ENCODE measurements at regions not wholly inside any gene's neighbourhood (a gene's known extent, or its start where the extent isn't known, plus 50 kb on each side); places are given as distances from the start of the nearest gene placed in this dataset.

DNA sequence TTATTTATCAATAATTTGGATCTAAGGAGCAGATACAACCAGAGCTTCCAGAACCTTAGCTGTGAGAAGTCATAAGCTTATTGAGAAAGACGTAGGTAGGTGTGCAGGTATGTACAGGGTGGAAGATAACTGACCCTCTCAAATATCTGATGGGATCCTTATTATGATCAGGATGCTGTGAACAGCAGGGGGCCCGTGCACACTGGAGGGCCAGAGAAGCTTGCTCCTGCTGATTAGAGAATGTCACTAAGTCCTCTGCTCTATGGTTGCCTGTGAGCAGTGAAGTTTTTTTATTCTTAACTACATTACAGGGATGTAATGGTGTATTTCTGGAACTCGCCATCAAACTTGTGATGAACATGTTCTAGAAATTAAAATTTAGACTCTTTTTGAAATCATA is 108.9 kb upstream of the POU5F2 start:
- H3K79me2 ChIP-seq (ENCODE audit: control insufficient read depth, insufficient read depth, low read length) = no peaks in the 10 kb centered on the region
- no peak overlapping the region for H3K4me3 ChIP-seq
- no peaks in the 10 kb centered on the region for H4K20me1 ChIP-seq (ENCODE audit: control insufficient read depth, insufficient read depth)
- FAIRE-seq = no peak
- in situ Hi-C loops (cut with MboI) = no loop called here
- no TSS peak for BruUV-seq (replicated peaks)
- CTCF ChIA-PET = no interaction called here
- no peak overlapping the region for H2AFZ ChIP-seq (ENCODE audit: control insufficient read depth, low read depth, low read length)
- intact Hi-C loops (cut with micrococcal nuclease; ENCODE audit: unreplicated experiment) = no loop called here
- no peak overlapping the region for H3K4me2 ChIP-seq (ENCODE audit: control insufficient read depth, insufficient read depth)
- H3K9ac ChIP-seq (ENCODE audit: control insufficient read depth, insufficient read depth, low read length) = no peak overlapping the region
- H3K27ac ChIP-seq (ENCODE audit: control insufficient read depth, insufficient read depth) = no peak overlapping the region
- POLR2A ChIA-PET = no interaction called here
- RAD21 ChIA-PET (ENCODE audit: unreplicated experiment) = no interaction called here
- SMC1A ChIA-PET (ENCODE audit: uncharacterized antibody, unreplicated experiment) = interaction anchor here (1.5 kb wide), 1 partner anchor 28 kb away, joined by 3 read pairs; no protein-coding TSS in a partner anchor
- ATAC-seq = no peak
- H3K27me3 ChIP-seq (replicated peaks in 1 of 2; ENCODE audit: control insufficient read depth in 2 of 2, insufficient read depth in 2 of 2, low read length in 1 of 2) = no peaks in the 10 kb centered on the region
- 88% methylated on average over 3 of the region's 3 CpGs for WGBS (ENCODE audit: insufficient coverage, insufficient replicate concordance, low lambda C conversion rate, missing lambda C conversion rate)
- H3K9me3 ChIP-seq (replicated peaks; ENCODE audit: control insufficient read depth, insufficient read depth, low read length) = no peaks in the 10 kb centered on the region
- no peaks in the 10 kb centered on the region for H3K4me1 ChIP-seq (ENCODE audit: control insufficient read depth, insufficient read depth, low read length)
- TF ChIP-seq POU2F2 (IDR thresholded peaks at IDR 0.05; ENCODE audit: borderline replicate concordance, low read depth, low read length) = no peak
- TF ChIP-seq GATAD2B (conservative IDR thresholded peaks at IDR 0.05; ENCODE audit: low read depth) = no peak
- TF ChIP-seq ZZZ3 (IDR thresholded peaks at IDR 0.05; ENCODE audit: control insufficient read depth, insufficient read length, low read depth) = no peak
- no peak for TF ChIP-seq KDM1A (IDR thresholded peaks at IDR 0.05; ENCODE audit: borderline replicate concordance)
- no peaks in the 10 kb centered on the region for H3K36me3 ChIP-seq (ENCODE audit: control insufficient read depth in 2 of 2, insufficient read depth in 2 of 2, low read length in 1 of 2)
- DNase-seq (ENCODE audit: low read depth, low spot score) = no peak

- POLR2A ChIA-PET = no interaction called here
- 100% methylated on average over 2 of the region's 2 CpGs for WGBS (ENCODE audit: insufficient coverage, insufficient replicate concordance, low lambda C conversion rate, missing lambda C conversion rate)
- SMC1A ChIA-PET (ENCODE audit: uncharacterized antibody, unreplicated experiment) = interaction anchor here (0.7 kb wide), 1 partner anchor 1880 kb away, joined by 3 read pairs; no protein-coding TSS in a partner anchor
- no peak overlapping the region for H2AFZ ChIP-seq (ENCODE audit: control insufficient read depth, low read depth, low read length)
- DNase-seq (ENCODE audit: low read depth, low spot score) (no peak), FAIRE-seq (no peak), ATAC-seq (no peak)
- no peaks in the 10 kb centered on the region for H3K36me3 ChIP-seq (ENCODE audit: control insufficient read depth in 2 of 2, insufficient read depth in 2 of 2, low read length in 1 of 2)
- no peak overlapping the region for H3K27ac ChIP-seq (ENCODE audit: control insufficient read depth, insufficient read depth)
- CTCF ChIA-PET = interaction anchor here (1.1 to 2.0 kb wide), 2 partner anchors 22 to 126 kb away, joined by 3 to 5 read pairs; no protein-coding TSS in a partner anchor
- no peaks in the 10 kb centered on the region for H3K4me1 ChIP-seq (ENCODE audit: control insufficient read depth, insufficient read depth, low read length)
- intact Hi-C loops (cut with micrococcal nuclease; ENCODE audit: unreplicated experiment) (no loop called here), in situ Hi-C loops (cut with MboI) (no loop called here)
- no peaks in the 10 kb centered on the region for H4K20me1 ChIP-seq (ENCODE audit: control insufficient read depth, insufficient read depth)
- H3K9me3 ChIP-seq (replicated peaks; ENCODE audit: control insufficient read depth, insufficient read depth, low read length) = no peaks in the 10 kb centered on the region; the same call in 1 of the 3 replicates
- no peak overlapping the region for H3K9ac ChIP-seq (ENCODE audit: control insufficient read depth, insufficient read depth, low read length)
- no peak overlapping the region for H3K4me2 ChIP-seq (ENCODE audit: control insufficient read depth, insufficient read depth)
- H3K27me3 ChIP-seq (replicated peaks in 1 of 2; ENCODE audit: control insufficient read depth in 2 of 2, insufficient read depth in 2 of 2, low read length in 1 of 2) = no peaks in the 10 kb centered on the region
- no peak for TF ChIP-seq SPI1 (IDR thresholded peaks at IDR 0.05; ENCODE audit: borderline replicate concordance, insufficient read depth, low read depth, low read length)
- no peak for TF ChIP-seq NFYA (IDR thresholded peaks at IDR 0.05; ENCODE audit: borderline replicate concordance, low read depth, low read length)
- no peak for TF ChIP-seq NBN (IDR thresholded peaks at IDR 0.05)
- TF ChIP-seq JUNB (IDR thresholded peaks at IDR 0.05) = no peak
- no peak for TF ChIP-seq BMI1 (IDR thresholded peaks at IDR 0.05; ENCODE audit: borderline replicate concordance)
- no peaks in the 10 kb centered on the region for H3K79me2 ChIP-seq (ENCODE audit: control insufficient read depth, insufficient read depth, low read length)
- BruUV-seq (replicated peaks) = no TSS peak
- RAD21 ChIA-PET (ENCODE audit: unreplicated experiment) = no interaction called here
- no peak overlapping the region for H3K4me3 ChIP-seq
These were observed 104.0 kb upstream of the POU5F2 start for GRCh38 chr5:93845376-93845775.

Data from GM12878 (cell line).